Eye (tissue), 1 donor: ENCODE measurements at regions not wholly inside any gene's neighbourhood (a gene's known extent, or its start where the extent isn't known, plus 50 kb on each side); places are given as distances from the start of the nearest gene placed in this dataset.
"Not testable (repeated sequence)": the region's sequence is repeated elsewhere in the genome, so short reads cannot be mapped to it uniquely, and the experiment has no call there.

Experiments used
- DNase-seq: peaks from one replicate; pipeline ENCODE4 v3.0.0-alpha.2; 2015

DNA sequence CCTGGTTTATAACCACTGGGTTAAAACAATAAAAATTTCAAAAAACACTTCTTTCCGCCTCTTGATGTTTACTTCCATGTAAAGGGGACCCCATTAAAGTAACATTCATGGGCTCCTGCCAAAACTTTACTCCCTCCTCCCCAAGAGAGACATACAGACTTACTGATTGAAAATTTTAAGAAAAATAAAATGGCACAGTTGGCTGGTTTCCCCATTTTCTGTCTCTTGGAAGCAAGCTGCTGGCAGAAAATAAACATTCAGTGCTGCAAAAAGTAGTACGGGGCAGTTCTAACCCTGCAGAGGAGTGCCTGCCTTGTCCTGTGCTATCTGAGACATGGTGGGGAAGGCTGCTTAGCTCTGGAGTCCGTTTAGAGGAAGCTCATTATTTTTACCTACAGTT lies 187.3 kb upstream of the INTU start:
- no peak for DNase-seq

- no peak for DNase-seq
Observed at GRCh38 chr4:127446427-127446885, 186.3 kb upstream of the INTU start.

- DNase-seq, result no peak
Observed at GRCh38 chr4:127448986-127449385, 183.8 kb upstream of the INTU start.

DNA sequence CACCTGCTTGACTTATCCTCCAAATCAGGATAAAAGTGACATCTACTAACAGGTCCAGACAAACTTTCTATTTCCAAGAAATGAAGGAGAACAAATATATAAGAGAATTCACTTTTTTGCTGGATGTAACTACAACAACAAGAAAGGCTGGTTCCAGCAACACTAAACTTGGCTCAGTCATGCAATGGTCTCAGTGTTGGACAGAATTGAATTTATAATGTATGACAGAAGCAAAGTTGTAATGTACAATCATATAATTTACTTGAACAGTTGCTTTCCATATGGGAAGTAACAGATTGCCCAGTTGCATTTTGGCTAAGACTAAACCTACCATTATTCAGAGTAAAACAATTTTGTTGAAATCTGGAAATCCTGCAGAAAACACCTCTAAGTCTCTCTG lies 183.3 kb upstream of the INTU start:
- no peak for DNase-seq

- DNase-seq, result no peak
Observed at GRCh38 chr4:127450276-127450675, 182.5 kb upstream of the INTU start.

DNA sequence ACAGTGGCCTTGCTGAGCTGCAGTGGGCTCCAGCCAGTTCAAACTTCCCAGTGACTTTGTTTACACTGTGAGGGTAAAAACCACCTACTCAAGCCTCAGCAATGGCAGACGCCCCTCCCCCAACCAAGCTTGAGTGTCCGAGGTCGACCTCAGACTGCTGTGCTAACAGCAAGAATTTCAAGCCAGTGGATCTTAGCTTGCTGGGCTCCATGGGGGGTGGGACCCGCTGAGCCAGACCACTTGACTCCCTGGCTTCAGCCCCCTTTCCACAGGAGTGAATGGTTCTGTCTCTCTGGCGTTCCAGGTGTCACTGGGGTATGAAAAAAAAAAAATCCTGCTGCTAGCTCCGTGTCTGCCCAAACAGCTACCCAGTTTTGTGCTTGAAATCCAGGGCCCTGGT lies 168.9 kb upstream of the INTU start:
- no peak for DNase-seq

GRCh38 chr4:127469542-127469941 lies 163.2 kb upstream of the INTU start:
- no peak for DNase-seq

DNA sequence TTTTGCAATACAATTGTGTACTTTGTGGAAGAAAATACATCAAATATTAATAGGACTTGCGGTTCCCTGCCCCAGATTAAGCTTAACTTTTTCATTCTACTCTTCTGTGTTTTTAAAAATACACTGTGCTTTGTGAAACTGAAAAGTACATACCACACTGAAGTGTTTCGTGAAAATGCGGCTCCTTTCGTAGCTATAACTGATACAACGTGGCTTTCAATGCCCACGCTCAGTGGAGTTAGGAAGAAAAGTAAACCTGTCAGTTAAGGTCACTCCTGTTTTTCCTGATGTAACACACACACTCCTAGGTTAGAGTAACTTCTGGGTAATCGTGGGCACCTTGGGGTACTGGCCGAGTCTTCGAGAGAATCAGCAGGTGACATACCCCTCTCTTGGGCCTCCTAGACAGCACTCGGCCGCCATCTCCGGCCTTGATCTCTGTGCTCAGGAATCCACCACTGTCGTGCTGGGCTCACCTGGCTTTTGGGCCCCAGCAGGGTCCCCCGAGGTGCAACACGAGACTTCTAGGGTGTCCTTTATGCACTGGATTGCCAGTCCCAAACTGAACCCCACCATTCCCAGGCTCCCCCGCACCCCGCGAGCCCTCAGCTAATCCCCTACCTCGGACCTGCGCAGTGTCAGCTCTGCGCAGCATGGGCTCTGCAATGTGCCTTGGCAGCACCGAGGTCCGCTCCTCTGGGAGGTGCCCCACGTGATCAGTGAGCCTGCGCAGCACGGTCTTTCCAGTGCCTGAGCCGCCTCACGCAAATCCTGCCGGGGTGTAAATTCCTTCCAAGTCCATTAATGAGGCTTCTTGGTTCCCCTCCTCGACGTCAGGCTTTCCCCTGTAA lies 162.6 kb upstream of the INTU start:
- DNase-seq, result no peak

DNA sequence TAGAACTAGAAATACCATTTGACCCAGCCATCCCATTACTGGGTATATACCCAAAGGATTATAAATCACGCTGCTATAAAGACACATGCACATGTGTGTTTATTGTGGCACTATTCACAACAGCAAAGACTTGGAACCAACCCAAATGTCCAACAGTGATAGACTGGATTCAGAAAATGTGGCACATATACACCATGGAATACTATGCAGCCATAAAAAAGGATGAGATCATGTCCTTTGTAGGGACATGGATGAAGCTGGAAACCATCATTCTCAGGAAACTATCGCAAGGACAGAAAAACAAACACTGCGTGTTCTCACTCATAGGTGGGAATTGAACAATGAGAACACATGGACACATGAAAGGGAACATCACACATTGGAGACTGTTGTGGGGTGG lies 154.5 kb upstream of the INTU start:
- DNase-seq, result not testable (repeated sequence)

DNA sequence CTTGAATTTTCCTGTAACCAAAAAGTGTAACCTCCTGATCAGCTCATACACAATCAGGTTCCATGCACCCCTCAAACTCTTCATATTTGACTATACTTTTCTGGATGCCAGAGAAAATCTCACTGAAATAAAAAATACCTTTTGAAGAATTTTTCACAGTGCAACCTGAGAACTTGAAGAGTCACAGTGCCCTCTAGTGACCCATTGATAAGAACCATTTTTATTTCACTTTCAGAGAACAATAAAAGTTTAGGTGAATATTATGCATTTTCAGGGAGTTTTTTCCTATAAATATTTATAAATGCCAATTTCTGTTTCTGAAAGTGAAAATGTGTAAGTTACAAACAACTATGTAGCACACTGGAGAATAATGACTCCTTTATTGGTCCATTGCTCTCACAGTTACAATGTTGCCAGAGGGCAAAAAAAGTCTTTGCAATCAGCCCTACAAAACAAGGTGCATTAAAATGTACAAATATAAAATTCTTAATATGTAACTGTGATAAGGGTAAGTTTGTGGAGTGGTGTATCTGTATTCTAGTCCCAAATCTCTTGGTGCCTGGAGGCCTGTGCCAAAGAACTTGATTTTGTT lies 153.6 kb upstream of the INTU start:
- DNase-seq, result peak; percentile 75

GRCh38 chr4:127482049-127482448 lies 150.7 kb upstream of the INTU start:
- no peak for DNase-seq

DNA sequence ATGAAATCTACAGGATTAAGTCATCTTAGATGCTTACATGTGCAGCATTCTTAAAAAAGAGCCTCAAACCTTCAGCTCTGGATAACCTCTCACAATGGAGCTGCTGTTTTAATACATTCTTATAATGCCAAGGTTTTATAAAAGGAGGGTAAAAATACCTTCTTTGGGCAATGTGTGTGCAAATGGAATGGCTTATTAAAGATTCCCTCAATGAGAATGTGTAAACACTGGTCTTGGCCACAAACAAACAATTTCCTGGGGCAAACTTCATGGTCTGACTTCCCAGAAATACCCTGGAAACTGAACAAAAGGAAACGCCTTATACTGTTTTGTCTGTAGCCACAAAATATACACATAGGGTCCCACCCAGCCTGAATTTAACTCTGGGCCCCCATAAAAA lies 148.6 kb upstream of the INTU start:
- DNase-seq, result no peak

- DNase-seq, result no peak
Observed at GRCh38 chr4:127486248-127486647, 146.5 kb upstream of the INTU start.

DNA sequence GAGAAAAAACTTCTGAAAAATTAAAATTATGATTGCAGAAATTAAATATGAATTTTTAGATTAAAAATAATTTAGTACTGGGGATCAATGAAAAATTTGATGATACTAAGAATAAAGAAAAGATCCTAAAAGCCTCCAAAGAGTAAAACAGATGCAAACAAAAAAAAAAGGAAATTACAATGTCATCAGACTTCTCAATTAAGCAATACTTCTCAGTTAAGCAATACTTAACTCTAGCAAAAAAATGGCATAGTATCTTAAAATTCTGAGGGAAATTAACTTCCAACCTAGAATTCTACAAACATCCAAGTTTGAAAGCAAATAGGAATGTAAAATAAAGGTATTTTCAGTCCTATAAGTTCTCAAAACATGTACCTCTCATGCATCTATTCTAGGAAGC lies 141.2 kb upstream of the INTU start:
- no peak for DNase-seq

- not testable (repeated sequence) for DNase-seq
Observed at GRCh38 chr4:127496875-127497274, 135.9 kb upstream of the INTU start.

GRCh38 chr4:127498366-127498765 lies 134.4 kb upstream of the INTU start:
- no peak for DNase-seq

DNA sequence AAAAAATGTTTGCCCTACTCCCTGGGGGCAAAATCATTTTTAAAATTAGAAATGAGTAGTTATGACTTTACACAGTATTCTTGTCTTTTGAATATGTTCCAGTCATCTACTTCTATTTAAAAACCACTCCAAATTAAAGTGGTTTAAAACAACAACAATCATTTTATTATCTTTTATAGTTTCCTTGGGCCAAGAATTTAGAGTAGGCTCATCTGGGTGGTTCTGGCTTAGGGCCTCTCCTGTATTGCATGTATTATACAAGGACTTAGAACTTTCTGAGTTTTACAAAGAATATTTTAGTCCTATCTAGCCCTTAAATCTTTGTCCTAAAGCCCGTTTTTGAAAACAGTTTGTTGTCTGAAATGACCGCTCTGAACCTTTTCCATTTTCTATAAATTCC lies 132.5 kb upstream of the INTU start:
- DNase-seq, result no peak

- DNase-seq, result no peak
Observed at GRCh38 chr4:127501103-127501502, 131.7 kb upstream of the INTU start.

GRCh38 chr4:127503111-127503510 lies 129.6 kb upstream of the INTU start:
- DNase-seq, result no peak

DNA sequence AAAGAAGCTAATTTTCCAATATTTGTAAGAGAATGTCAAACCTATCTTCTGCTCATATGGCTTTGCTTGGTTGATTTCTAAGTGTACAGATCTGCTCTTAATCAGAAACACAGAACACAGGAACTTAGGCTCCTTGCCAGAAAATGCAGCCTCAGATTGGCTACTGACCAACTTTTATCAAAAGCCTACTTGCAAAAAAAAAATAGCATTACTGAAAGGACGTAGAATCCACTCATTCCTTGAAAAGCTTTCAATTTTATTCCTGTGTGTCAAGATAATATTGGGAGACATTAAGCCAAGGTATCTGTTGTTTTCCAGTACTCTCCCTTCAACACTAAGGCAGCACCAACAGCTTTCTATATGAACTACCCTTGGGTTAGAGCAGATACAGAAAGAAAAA lies 127.6 kb upstream of the INTU start:
- peak; percentile 74 for DNase-seq

DNA sequence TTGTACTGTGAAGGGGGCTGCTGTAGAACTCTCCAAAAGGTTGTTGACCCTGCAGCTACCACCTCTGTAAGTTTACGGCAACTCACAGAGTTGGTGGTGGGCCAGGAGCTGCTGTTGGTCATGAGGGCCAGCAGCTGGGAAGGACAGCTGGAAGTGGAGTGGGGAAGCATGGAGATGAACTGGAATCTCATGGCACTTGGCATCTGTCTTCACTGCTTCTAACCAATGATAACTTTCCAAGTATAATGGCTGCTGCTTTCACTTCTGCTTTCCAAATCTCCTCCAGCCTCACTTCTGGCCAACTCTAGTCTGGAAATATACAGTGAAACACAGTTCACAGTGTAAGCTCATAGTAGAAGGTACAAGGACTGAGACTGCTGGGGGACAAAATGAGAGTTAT lies 126.5 kb upstream of the INTU start:
- no peak for DNase-seq

GRCh38 chr4:127509155-127509554 lies 123.6 kb upstream of the INTU start:
- no peak for DNase-seq

GRCh38 chr4:127512672-127513071 lies 120.1 kb upstream of the INTU start:
- DNase-seq, result not testable (repeated sequence)

DNA sequence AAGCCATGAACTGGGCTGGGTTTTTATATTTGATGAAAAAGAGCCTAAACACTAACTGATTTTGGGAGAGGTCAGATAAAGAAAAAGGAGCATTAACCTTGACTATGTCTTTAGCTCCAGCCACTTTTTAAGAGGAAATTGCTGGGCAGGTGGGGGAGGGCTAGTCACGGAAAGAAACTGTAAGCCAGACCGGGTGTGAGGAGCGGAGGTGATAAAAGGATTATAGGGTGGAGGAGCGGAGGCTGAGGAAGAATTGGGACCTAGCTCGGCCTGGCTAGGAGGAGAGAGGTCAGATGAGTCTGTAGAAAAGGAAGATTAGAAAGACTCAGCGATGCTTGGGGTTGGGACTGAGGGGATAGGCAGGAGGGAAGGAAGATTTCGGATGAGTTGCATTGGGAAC lies 117.5 kb upstream of the INTU start:
- not testable (repeated sequence) for DNase-seq

- DNase-seq, result no peak
Observed at GRCh38 chr4:127518046-127518445, 114.7 kb upstream of the INTU start.
